Epithelial cell of esophagus (primary cell): ENCODE measurements at regions not wholly inside any gene's neighbourhood (a gene's known extent, or its start where the extent isn't known, plus 50 kb on each side); places are given as distances from the start of the nearest gene placed in this dataset.
A peak's percentile ranks its signal among the peaks of the same experiment; 100 is the strongest.

Source experiments
- DNase-seq: peaks from one replicate; pipeline ENCODE4 v3.0.0; 2010; ENCODE audit warnings: low read depth
- H3K4me3 ChIP-seq: 2 replicates; pipeline ENCODE4 v1.5.1; 2011; ENCODE audit warnings: mild to moderate bottlenecking, low read length, control low read depth
- TF ChIP-seq, protein P1 (sequence below): IDR thresholded peaks from 2 replicates; pipeline ENCODE4 v1.5.1; 2011; ENCODE audit warnings: low read depth, mild to moderate bottlenecking, low read length, control low read depth, inconsistent platforms; ENCODE audit not compliant: insufficient read depth; ENCODE audit errors: missing control alignments

DNA sequence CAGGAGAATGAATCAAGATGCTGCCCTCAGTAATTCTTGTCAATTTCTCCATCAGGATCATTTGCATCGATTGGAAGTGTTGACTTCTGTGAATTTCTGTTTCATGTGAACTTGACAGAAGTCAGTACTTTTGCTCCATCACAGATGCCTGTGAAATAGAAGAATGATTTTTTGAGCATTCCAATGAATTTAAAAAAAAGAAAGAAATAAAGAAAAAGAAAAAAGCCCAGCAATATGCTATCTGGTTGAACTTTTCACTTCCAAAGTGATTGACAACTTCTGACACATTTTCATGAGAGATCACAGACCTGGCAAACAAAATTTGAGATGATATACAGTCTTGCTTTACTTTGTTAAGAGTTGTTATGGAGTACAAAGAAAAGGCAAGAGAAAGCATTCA lies 175.3 kb downstream of the RWDD3 start:
- TF ChIP-seq, protein P1, sequence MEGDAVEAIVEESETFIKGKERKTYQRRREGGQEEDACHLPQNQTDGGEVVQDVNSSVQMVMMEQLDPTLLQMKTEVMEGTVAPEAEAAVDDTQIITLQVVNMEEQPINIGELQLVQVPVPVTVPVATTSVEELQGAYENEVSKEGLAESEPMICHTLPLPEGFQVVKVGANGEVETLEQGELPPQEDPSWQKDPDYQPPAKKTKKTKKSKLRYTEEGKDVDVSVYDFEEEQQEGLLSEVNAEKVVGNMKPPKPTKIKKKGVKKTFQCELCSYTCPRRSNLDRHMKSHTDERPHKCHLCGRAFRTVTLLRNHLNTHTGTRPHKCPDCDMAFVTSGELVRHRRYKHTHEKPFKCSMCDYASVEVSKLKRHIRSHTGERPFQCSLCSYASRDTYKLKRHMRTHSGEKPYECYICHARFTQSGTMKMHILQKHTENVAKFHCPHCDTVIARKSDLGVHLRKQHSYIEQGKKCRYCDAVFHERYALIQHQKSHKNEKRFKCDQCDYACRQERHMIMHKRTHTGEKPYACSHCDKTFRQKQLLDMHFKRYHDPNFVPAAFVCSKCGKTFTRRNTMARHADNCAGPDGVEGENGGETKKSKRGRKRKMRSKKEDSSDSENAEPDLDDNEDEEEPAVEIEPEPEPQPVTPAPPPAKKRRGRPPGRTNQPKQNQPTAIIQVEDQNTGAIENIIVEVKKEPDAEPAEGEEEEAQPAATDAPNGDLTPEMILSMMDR: no peak
- no peak overlapping the region for H3K4me3 ChIP-seq
- DNase-seq: no peak

DNA sequence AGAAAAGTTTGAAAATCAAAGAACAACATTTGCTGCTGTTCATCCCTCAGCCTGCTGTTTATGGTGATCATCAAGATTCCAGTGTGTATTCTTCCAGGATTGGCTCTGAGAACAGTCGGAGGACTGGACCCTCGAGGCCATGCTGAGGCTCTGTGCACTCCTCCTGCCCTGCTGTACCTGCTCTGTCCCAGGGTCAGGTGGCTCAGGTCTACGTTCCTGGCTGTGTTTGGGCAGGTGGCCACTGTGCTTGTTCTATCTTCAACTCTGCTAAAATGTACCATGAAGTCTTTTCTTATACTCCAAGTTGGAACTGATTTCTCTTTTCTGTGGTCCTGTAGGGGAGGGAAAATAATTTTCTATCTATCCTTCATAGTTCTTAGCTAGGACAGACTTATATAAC lies 175.9 kb downstream of the RWDD3 start:
- no peak for DNase-seq
- TF ChIP-seq, protein P1: no peak
- H3K4me3 ChIP-seq: no peak overlapping the region

DNA sequence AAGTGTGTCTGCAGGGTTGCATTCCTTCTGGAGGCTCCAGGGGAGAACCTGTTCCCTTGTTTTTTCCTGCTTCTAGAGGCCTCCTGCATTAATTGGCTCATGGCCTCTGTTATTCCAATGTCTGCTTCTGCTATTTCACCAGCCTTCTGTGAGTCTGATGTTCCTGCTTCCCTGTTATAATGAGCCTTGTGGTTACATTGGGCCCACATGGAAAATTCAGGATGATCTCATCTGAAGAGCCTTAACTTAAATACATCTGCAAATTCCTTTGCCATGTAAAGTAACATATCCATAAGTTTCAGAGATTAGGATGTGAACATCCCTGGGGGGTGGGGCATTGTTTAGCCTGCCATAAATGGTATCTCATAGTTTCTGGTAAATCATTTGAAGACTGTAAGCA lies 181.1 kb downstream of the RWDD3 start:
- DNase-seq: no peak
- H3K4me3 ChIP-seq: no peak overlapping the region
- TF ChIP-seq, protein P1: no peak

DNA sequence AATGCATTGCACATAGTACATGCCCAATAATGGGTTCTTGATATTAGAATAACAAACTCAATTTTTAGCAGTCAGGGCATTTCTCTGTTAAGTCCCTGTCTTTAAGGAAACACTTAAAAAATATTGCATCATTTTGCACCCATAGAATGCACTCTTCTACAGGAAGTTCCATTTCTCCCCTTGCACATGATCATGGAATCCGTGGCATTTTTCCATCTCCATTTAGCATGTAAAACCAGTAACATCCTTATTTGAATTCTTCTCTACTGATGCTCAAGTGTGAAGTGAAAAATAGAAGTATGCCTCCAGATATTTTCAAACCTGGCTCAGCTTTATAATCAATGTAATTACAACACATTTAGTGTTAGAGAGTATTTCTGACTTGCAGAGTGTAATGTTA lies 192.8 kb downstream of the RWDD3 start:
- TF ChIP-seq, protein P1: no peak
- DNase-seq: no peak
- H3K4me3 ChIP-seq: no peak overlapping the region

DNA sequence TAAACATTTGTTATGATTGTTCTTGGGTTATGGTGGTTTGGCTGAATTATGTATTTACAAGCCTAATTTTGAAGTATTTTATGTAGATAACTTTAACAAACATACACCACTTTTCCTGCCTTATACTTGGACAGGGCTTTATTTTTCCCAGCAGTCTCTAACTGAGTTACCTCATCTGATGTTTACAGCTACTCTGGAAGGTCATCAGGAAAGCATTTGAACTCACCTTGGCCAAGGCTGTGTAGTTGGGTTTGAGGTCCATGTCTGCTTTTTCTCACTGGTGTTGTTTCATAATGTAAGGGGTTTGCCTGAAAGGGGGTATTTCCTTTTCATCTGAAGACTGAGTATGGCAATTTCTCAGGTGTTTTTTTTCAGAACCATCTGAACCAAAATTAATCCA lies 193.5 kb downstream of the RWDD3 start:
- no peak overlapping the region for H3K4me3 ChIP-seq
- TF ChIP-seq, protein P1: no peak
- DNase-seq: no peak

DNA sequence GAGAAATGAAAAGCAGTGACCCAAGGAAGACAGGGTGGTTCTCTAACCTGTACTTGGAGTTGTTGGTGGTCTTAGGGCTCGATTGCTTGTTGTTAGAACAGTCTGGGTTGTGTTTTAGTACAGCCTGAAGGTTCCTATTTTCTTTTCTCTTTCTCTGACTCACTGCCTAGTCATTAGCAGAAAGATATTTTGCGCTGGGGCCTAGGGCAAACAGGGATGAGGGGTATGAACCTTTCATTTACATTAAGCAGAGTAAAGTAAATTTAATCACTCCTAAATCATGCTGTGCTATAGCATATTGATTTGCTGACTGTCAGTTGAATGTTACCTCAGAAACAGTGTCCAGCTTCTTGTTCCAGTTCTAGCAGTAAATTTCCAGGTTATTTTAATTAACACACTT lies 197.2 kb downstream of the RWDD3 start:
- H3K4me3 ChIP-seq: no peak overlapping the region
- peak; percentile 13 for DNase-seq

DNA sequence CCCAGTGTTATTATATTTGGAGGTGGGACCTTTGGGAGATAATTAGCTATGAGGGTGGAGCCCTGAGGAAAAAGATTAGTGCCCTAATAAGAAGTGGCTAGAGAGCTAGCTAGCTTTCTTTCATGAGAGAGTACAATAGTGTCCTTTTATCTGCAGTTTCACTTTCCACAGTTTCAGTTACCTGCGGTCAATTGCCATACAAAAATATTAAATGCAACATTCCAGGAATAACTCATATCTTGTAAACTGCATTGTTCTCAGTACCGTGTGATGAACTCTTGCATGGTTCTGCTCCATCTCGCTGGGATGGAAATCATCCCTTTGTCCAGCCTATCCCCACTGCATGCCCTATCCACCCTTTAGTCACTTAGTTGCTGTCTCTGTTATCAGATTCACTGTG lies 201.6 kb downstream of the RWDD3 start:
- DNase-seq: no peak
- H3K4me3 ChIP-seq: no peak overlapping the region
- TF ChIP-seq, protein P1: no peak

More for the DNA sequence above, 197.2 kb downstream of the RWDD3 start:
- TF ChIP-seq, protein P1: no peak
